GM12875 (cell line): ENCODE measurements at regions not wholly inside any gene's neighbourhood (a gene's known extent, or its start where the extent isn't known, plus 50 kb on each side); places are given as distances from the start of the nearest gene placed in this dataset.

Experiments
- H3K4me3 ChIP-seq: one replicate; pipeline ENCODE4 v1.5.1; 2011; ENCODE audit warnings: low read depth, low read length, control low read depth
- CTCF ChIP-seq: IDR thresholded peaks from 2 replicates; pipeline ENCODE4 v1.5.1; 2011; ENCODE audit warnings: low read depth, mild to moderate bottlenecking, control low read depth, inconsistent platforms, low read length, moderate library complexity, borderline replicate concordance; ENCODE audit not compliant: insufficient read depth

DNA sequence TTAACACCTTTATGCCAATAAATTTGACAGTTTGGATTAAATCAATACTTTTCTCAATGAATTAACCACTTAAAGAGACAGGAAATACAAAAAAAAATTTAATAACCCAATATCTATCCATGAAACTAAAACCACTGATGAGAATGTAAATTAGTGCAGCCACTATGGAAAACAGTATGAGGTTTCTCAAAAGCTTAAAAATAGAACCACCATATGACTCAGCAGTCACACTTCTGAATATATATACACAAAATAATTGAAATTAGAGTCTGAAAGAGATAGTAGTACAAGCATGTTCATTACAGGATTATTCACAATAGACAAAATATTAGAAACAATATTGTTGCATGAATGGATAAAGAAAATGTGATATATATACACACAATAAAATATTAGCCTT lies 382.1 kb upstream of the SETBP1 start:
- H3K4me3 ChIP-seq = no peak overlapping the region

GRCh38 chr18:44309185-44309584 lies 371.5 kb upstream of the SETBP1 start:
- H3K4me3 ChIP-seq = no peak overlapping the region
- no peak for TF ChIP-seq CTCF

More for the DNA sequence above, 382.1 kb upstream of the SETBP1 start:
- TF ChIP-seq CTCF = no peak

DNA sequence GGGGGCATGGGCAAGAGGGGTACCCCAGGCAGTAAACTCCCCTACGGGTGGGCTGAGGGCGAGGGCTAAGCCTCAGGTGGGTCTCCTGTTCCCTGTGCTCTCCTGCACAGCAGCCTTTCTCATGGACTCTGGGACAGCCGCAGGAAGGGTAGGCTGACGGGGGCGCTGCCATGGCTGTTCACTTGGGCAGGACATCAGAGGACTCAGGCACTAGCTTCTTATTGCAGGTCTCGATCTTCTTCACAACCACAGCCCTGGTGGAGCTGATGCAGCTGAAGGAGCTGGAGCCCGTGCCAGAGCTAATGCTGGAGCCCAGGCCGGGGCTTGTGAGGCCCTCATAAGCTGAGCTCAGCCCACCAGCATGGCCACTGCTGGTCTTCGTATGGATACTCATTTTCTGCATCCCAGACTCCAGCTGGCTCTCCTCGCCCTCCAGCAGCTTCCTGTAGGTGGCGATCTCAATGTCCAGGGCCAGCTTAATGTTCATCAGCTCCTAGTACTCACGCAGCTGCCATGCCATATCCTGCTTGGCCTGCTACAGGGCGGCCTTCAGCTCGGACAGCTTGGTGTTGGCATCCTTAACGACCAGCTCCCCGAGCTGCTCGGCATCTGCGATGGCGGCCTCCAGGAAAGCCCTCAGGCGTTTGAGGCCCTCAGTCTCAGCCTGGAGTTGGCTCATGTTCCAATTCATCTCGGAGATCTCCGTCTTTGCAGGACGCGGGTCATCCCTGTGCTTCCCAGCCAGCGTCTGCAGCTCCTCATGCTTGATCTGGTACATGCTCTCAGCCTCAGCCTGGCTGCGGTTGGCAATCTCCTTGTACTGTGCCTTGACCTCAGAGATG lies 359.8 kb upstream of the SETBP1 start:
- no peak overlapping the region for H3K4me3 ChIP-seq
- TF ChIP-seq CTCF = peak; percentile 13; the same call in 1 of the 2 replicates

- H3K4me3 ChIP-seq = no peak overlapping the region
- TF ChIP-seq CTCF = no peak
Measured at GRCh38 chr18:44321868-44322590, 358.7 kb upstream of the SETBP1 start.

- no peak for TF ChIP-seq CTCF
- no peak overlapping the region for H3K4me3 ChIP-seq
Measured at GRCh38 chr18:44323125-44323524, 357.6 kb upstream of the SETBP1 start.

DNA sequence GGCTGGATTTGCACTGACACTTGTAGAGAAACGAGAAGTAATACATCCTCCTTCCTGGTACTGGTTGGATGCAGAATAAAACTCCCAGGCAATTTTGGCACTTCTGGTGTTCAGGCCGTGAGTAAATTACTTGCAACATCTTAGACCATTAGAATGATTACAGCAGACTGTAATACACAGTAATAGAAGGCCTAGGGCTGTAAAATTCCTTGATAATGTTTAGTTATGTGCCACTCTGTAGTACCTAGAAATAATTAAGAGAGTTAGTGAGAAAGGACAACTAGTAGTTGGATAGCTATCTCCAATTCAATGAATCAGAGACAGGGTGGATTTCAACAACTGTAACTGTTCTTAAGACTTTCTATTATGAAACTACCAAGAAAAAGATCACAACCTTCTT lies 356.3 kb upstream of the SETBP1 start:
- TF ChIP-seq CTCF = no peak
- no peak overlapping the region for H3K4me3 ChIP-seq

DNA sequence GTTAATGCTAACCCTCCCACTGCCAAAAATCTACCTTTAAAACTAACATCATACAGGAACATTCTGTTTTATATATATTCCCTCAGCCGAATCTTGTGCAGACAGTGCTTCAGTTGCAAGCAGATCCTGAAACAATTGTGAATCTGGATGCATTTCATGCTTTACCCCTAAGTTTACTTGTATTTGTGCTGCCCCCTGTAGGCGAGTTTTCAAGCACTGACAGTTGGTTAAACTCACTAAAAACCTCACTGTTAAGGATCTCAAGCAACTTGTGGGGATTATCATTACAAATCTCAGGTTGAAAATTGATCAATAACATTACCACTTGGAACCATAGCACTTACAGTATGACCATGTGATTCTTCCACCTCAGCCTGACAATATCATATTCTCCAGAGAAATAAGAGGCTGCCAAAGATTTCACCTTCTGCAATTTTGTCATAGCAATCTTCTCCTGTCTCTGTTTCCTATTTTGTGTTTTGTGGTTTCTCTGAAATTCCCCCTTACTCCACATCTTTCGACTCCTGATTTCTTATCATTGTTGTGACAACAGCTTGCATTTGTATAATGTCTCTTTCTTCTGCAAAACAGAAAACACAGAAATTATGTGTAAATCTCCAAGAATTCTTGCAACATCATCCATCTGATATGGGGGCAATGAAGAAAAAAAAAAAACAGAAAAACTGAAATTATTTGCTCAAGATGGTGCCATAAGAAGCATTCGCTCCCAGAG lies 354.6 kb upstream of the SETBP1 start:
- H3K4me3 ChIP-seq = no peak overlapping the region
- TF ChIP-seq CTCF = peak; percentile 52; the same call in 1 of the 2 replicates
